Spleen (tissue), 11 donors: ENCODE measurements at regions not wholly inside any gene's neighbourhood (a gene's known extent, or its start where the extent isn't known, plus 50 kb on each side); places are given as distances from the start of the nearest gene placed in this dataset.

Source experiments
- DNase-seq: peaks from one replicate; pipeline ENCODE4 v3.0.0-alpha.2; 2020
- H3K27ac ChIP-seq, 8 donors: fragments of 200-600 bp; sonication (generic) in 7 of 8; 1 replicate in 4 of 8; 2 replicates in 4 of 8; pipeline versions ENCODE4 v1.5.0 to v1.8.0; 2016 to 2021; ENCODE audit warnings: inconsistent platforms in 4 of 8, mild to moderate bottlenecking in 4 of 8, moderate library complexity in 1 of 8
- H3K27me3 ChIP-seq, 7 donors: fragments of 200-600 bp; sonication (generic) in 6 of 7; replicated peaks in 1 of 7; 1 replicate in 4 of 7; 2 replicates in 3 of 7; pipeline versions ENCODE4 v1.5.0 to v1.8.0; 2016 to 2021; ENCODE audit warnings: inconsistent platforms in 3 of 7, mild to moderate bottlenecking in 1 of 7
- H3K36me3 ChIP-seq, 6 donors: fragments of 200-600 bp; sonication (generic) in 5 of 6; 1 replicate in 4 of 6; 2 replicates in 2 of 6; pipeline versions ENCODE4 v1.5.0 to v1.8.0; 2016 to 2021; ENCODE audit warnings: inconsistent platforms in 2 of 6
- H3K4me1 ChIP-seq, 6 donors: fragments of 200-600 bp; sonication (generic) in 5 of 6; 1 replicate in 3 of 6; 2 replicates in 3 of 6; pipeline versions ENCODE4 v1.5.0 to v1.8.0; 2016 to 2021; ENCODE audit warnings: inconsistent platforms in 3 of 6
- H3K4me3 ChIP-seq, 8 donors: fragments of 200-600 bp; sonication (generic) in 7 of 8; 1 replicate in 4 of 8; 2 replicates in 4 of 8; pipeline versions ENCODE4 v1.5.0 to v1.8.0; 2016 to 2021; ENCODE audit warnings: inconsistent platforms in 4 of 8, mild to moderate bottlenecking in 4 of 8, moderate library complexity in 2 of 8
- H3K9me3 ChIP-seq, 8 donors: fragments of 200-600 bp; sonication (generic) in 7 of 8; 1 replicate in 4 of 8; 2 replicates in 4 of 8; pipeline versions ENCODE4 v1.5.0 to v1.8.0; 2016 to 2021; ENCODE audit warnings: inconsistent platforms in 4 of 8
- CTCF ChIP-seq, 11 experiments: fragments of 200-600 bp in 7 of 11; fragments of 450-650 bp in 4 of 11; sonication (generic) in 4 of 11; IDR thresholded peaks in 8 of 11; conservative IDR thresholded peaks in 3 of 11; 1 replicate in 7 of 11; 2 replicates in 4 of 11; pipeline versions ENCODE4 v1.4.0 to v1.8.0; 2016 to 2021; ENCODE audit warnings: antibody characterized with exemption in 11 of 11, inconsistent platforms in 4 of 11, mild to moderate bottlenecking in 1 of 11
- POLR2A ChIP-seq, 3 donors: fragments of 450-650 bp; IDR thresholded peaks; one replicate each; pipeline ENCODE4 v1.5.1; 2017; ENCODE audit warnings: antibody characterized with exemption in 3 of 3, mild to moderate bottlenecking in 1 of 3
- POLR2AphosphoS5 ChIP-seq, 3 donors: sonication (generic); formaldehyde crosslinking; IDR thresholded peaks; one replicate each; pipeline ENCODE4 v1.5.1; 2017; ENCODE audit warnings: antibody characterized with exemption in 3 of 3
- WGBS, 5 donors: extraction: QIAGEN DNeasy Blood & Tissue Kit in 3 of 5; methylation state at CpG; one replicate each; pipeline versions ENCODE4 v1.1.5 to v1.1.7; 2013 to 2018; 5-methylcytosine and 5-hydroxymethylcytosine counted together
- intact Hi-C: fragments of 100-400 bp; cut with DNase I; formaldehyde crosslinking; loops from one replicate; pipeline ENCODE4 v1.15.0; 2023; ENCODE audit warnings: low total_unique reads
- donor health status: healthy with polysubstance abuse.
- donor health status: DM: no; HTN: no; CAD: no; lungs with moderate emphysema.
- donor health status: DM: no; HTN: no; CAD: no.
- donor health status: Bipolar disorder and iron deficiency.
- donor health status: healthy.
- donor health status: DM: no; HTN: no; CAD: no.
- donor health status: DM: yes; HTN: yes; CAD: no.

- intact Hi-C loops = no loop called here
Observed at GRCh38 chr4:97496298-97496873, 646.9 kb downstream of the STPG2 start.

GRCh38 chr4:97498875-97499274 lies 644.4 kb downstream of the STPG2 start:
- no peak for DNase-seq
- no peak for TF ChIP-seq POLR2A (IDR thresholded peaks at IDR 0.05)
- no peak for TF ChIP-seq CTCF (IDR thresholded peaks at IDR 0.05 in 8 of 11, conservative IDR thresholded peaks at IDR 0.05 in 3 of 11)
- TF ChIP-seq POLR2AphosphoS5 (IDR thresholded peaks at IDR 0.05) = no peak
- Histone ChIP-seq H3K27ac (no peak overlapping the region), H3K9me3 (peaks cover 0 to 6% (median 0%) of the 10 kb centered on the region in 8 donors), H3K27me3 (no peaks in the 10 kb centered on the region), H3K36me3 (no peaks in the 10 kb centered on the region), H3K4me3 (no peak overlapping the region), H3K4me1 (no peaks in the 10 kb centered on the region)
- WGBS, 5 donors = 75 to 94% (median 88%) methylated on average over 3 of the region's 3 CpGs
- intact Hi-C loops = no loop called here

More at GRCh38 chr4:97496298-97496873, 646.9 kb downstream of the STPG2 start:
- peaks cover 0 to 9% (median 0%) of the 10 kb centered on the region in 8 donors for H3K9me3 ChIP-seq
- DNase-seq = no peak
- H3K27me3 ChIP-seq = no peaks in the 10 kb centered on the region
- no peaks in the 10 kb centered on the region for H3K36me3 ChIP-seq
- H3K4me1 ChIP-seq = no peaks in the 10 kb centered on the region
- WGBS, 5 donors = 70 to 82% (median 79%) methylated on average over 3 of the region's 3 CpGs
- TF ChIP-seq POLR2A (IDR thresholded peaks at IDR 0.05) (no peak), POLR2AphosphoS5 (IDR thresholded peaks at IDR 0.05) (no peak), CTCF (IDR thresholded peaks at IDR 0.05 in 8 of 11, conservative IDR thresholded peaks at IDR 0.05 in 3 of 11) (no peak)
- no peak overlapping the region for H3K27ac ChIP-seq
- H3K4me3 ChIP-seq = no peak overlapping the region

- TF ChIP-seq CTCF (IDR thresholded peaks at IDR 0.05 in 8 of 11, conservative IDR thresholded peaks at IDR 0.05 in 3 of 11) = no peak
- TF ChIP-seq POLR2AphosphoS5 (IDR thresholded peaks at IDR 0.05) = no peak
- no peak for TF ChIP-seq POLR2A (IDR thresholded peaks at IDR 0.05)
- 81 to 89% (median 87%) methylated on average over 2 of the region's 2 CpGs for WGBS, 5 donors
- Histone ChIP-seq H3K27ac (no peak overlapping the region), H3K4me3 (no peak overlapping the region), H3K36me3 (no peaks in the 10 kb centered on the region), H3K27me3 (no peaks in the 10 kb centered on the region), H3K9me3 (peaks cover 0 to 6% (median 0%) of the 10 kb centered on the region in 8 donors), H3K4me1 (no peaks in the 10 kb centered on the region)
- no peak for DNase-seq
- intact Hi-C loops = no loop called here
Observed at GRCh38 chr4:97500423-97500822, 642.9 kb downstream of the STPG2 start.

GRCh38 chr4:97504713-97505112 lies 638.6 kb downstream of the STPG2 start:
- intact Hi-C loops = no loop called here
- no peaks in the 10 kb centered on the region for H3K27me3 ChIP-seq
- peaks cover 0 to 6% (median 0%) of the 10 kb centered on the region in 8 donors for H3K9me3 ChIP-seq
- TF ChIP-seq POLR2A (IDR thresholded peaks at IDR 0.05) = no peak
- TF ChIP-seq CTCF (IDR thresholded peaks at IDR 0.05 in 8 of 11, conservative IDR thresholded peaks at IDR 0.05 in 3 of 11) = no peak
- no peak for TF ChIP-seq POLR2AphosphoS5 (IDR thresholded peaks at IDR 0.05)
- no peaks in the 10 kb centered on the region for H3K4me1 ChIP-seq
- H3K27ac ChIP-seq = no peak overlapping the region
- no peaks in the 10 kb centered on the region for H3K36me3 ChIP-seq
- no peak overlapping the region for H3K4me3 ChIP-seq
- no peak for DNase-seq
